ENCODE measurements at regions not wholly inside any gene's neighbourhood (a gene's known extent, or its start where the extent isn't known, plus 50 kb on each side); places are given as distances from the start of the nearest gene placed in this dataset.

DNA sequence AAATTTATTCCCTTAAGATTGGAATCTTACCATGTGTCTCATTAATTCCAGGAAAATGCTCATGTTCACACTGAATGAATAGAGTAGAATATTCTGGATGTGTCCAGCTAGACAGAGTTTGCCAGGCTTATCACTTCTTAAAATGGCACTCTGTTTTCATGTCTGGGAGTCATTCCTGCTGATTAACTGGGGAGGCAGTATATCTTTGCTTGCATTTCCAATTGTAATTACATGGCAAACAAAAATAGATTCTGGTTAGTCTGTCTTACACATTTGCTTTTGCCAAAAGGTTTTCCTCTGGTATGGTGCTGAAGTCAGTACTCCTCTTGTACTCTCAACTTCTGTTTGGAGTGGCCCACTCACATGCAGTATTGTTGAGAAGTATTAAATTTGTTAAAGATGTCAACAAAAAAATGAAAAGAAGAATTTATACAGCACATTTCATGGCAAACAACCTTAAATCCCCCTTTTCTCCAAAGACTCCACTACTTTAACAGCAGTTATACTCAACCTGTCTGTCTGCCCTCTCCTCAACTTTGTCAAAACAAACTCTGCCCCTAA lies 70.2 kb downstream of the TENT5A start:
- TF ChIP-seq CTCF (IDR thresholded peaks at IDR 0.05; ENCODE audit: poor library complexity) (no peak), EZH2phosphoT487 (IDR thresholded peaks at IDR 0.05; ENCODE audit: low read depth, severe bottlenecking, unreplicated experiment) (no peak)

Measured in hepatocyte (in vitro differentiated cells).